ENCODE measurements at regions not wholly inside any gene's neighbourhood (a gene's known extent, or its start where the extent isn't known, plus 50 kb on each side); places are given as distances from the start of the nearest gene placed in this dataset.
A peak's percentile ranks its signal among the peaks of the same experiment; 100 is the strongest.

- no peak for DNase-seq (ENCODE audit: low read depth)
Measured at GRCh38 chr9:109913461-109913810, 133.4 kb downstream of the PALM2AKAP2 start.

DNA sequence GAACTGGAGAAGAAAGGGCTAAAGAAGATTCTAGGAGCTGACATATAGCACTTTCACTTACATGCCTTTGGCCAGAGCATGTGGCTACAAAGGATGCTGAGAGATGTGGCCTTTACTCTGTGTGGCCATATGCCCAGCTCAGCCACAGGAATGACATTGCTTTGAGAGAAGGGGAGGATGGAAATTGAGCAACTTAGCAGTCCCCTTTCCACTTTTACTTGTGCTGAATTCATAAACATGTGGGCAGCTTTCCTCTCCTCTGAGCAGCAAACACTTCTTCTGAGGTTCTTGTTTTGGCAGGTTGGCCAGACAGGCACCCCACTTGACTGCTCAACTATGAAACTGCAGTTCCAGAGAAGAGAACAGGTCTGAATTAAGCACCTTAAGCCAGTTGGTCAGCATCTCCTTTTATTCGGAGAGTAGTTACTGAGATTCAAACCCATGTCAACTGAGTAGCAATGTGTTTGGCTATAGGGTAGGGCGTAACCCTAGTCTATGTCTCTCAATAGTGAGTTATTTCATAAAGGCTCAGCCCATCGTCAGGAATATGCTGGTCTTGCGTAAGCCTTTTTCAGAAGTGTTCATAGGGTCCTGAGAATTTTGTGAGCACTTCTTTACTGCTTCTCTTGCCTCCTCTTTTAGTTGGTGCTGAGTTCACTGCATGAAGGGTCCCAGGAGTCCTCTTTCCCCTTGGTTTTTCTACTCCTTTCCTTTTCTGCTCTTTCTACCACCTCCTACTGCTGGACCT lies 134.5 kb downstream of the PALM2AKAP2 start:
- no peak for DNase-seq (ENCODE audit: low read depth)

DNA sequence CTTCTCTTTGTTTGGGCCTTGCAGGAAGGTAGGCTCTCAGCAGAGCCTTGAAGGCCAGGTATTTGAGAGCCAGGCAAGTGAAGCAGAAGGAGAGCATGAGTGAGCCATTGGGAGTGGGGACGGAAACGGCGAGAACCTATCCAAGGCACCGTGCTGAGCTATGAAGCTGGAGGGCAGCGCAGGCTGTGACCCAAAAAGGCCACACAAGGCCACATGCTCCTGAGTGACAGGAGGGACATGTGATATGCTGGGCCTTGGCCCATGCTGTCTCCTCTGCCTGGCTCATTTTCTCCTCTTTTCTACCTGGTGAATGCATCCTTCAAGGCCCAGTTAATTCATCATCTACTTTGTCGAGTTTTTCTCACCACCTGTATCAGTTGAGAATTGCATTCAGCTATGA lies 136.3 kb downstream of the PALM2AKAP2 start:
- no peak for DNase-seq (ENCODE audit: low read depth)

DNA sequence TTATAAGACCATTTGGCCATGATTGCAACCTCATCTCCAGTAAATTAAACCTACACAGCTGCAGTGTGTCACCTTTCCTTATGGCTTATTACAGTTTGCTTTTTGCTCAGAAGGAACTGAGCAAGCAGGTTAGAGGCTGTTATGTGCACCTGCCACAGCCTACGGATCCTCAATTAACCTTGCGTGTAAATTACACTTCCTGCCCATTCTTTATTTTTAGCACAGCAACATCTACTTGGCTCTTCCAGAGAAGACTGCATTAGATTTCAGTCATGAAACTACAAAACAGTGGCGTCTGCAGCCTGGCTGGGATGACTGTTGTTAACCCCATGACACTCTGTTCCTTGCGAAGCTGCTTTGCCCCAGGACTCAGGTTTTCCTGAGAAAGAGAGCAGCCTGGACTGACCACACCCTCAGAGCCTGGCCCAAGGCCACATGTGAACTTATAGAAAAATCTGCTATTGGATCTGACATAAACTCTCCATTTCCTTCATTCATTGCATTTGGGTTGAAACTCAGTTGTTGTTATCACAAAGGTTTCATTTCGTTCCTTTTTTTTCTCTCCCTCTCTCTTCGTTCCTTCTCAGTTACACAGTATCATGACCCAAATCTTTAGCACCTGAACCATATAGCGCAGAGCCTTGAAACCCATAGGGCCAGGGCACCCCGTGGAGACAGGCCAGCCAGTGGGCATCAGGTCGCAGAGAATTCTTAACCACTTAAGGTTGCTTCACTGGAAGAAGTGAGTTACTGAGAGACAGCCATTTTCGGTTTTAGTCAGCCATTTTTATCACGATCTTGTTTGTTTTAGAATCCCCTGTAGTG lies 138.6 kb downstream of the PALM2AKAP2 start:
- DNase-seq (ENCODE audit: low read depth): peak; percentile 28

DNA sequence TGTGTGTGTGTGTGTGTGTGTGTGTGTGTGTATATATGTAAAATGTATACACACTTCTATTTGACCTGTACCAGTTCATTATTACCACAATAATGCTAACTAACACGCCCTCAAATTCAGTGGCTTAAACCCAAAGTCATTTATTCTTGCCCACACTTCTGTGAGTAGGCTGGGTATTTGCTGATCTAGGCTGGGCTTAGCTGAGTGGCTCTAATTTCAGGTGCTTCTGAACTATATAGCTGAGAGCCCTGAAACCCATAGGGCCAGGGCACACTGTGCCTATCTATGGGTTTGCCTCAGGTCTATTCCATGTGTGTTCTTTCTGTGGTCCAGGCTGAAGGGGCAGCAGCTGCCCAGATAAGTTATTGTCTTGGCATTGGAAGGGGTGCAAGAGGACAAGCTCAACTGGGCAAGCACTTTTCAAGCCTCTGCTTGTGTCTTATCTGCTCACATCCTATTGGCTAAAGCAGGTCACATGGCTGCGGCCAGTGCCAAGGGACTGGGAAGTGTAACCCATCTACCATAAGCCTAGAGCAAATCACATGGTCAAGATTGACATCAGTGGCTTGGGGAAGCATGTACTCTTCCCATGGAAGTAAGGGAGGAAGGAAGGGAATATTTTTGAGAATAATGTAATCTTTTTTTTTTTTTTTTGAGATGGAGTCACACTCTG lies 139.9 kb downstream of the PALM2AKAP2 start:
- DNase-seq (ENCODE audit: low read depth): no peak

GRCh38 chr9:109922617-109923470 lies 142.8 kb downstream of the PALM2AKAP2 start:
- DNase-seq (ENCODE audit: low read depth): no peak

DNA sequence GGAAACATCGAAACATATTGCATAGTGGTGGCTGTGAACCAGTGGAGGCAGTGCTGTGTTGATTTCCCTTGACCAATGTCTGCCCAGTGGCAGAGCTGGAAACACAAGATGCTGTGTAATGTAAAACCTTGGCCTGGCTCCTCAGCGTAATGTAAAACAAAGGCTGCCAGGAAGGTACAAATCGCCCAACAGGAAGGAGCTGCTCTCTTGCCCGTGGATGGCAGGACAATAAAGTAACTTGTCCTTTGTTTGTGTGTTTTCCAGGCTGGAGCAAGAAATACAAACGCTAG lies 143.4 kb downstream of the PALM2AKAP2 start:
- DNase-seq (ENCODE audit: low read depth): no peak

GRCh38 chr9:109923806-109924205 lies 143.8 kb downstream of the PALM2AKAP2 start:
- DNase-seq (ENCODE audit: low read depth): no peak

GRCh38 chr9:109925799-109926198 lies 145.8 kb downstream of the PALM2AKAP2 start:
- DNase-seq (ENCODE audit: low read depth): no peak

GRCh38 chr9:109926421-109926869 lies 146.4 kb downstream of the PALM2AKAP2 start:
- DNase-seq (ENCODE audit: low read depth): no peak

DNA sequence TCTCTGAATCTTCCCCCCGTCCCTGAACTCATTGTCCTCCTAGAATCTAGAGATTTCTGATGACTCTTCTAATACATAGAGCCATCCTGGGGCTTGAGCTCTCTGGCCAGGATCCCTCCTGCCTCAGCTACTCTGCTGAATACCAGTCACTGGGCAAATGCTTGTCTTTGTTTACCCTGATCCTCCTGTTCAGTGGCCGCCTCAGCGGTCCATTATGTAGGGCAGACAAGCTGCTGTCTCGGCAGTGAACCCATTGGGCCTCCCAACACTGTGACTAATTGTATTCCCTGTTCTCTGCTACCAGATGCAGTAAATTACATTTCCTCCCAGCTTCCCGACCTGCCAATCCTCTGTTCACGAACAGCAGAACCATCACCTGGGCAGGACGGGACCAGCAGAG lies 151.6 kb downstream of the PALM2AKAP2 start:
- DNase-seq (ENCODE audit: low read depth): no peak

- DNase-seq (ENCODE audit: low read depth): no peak
Measured at GRCh38 chr9:109934136-109934856, 154.3 kb downstream of the PALM2AKAP2 start.

- DNase-seq (ENCODE audit: low read depth): no peak
Measured at GRCh38 chr9:109934857-109935215, 154.8 kb downstream of the PALM2AKAP2 start.

GRCh38 chr9:109935406-109936087 lies 155.5 kb downstream of the PALM2AKAP2 start:
- no peak for DNase-seq (ENCODE audit: low read depth)

DNA sequence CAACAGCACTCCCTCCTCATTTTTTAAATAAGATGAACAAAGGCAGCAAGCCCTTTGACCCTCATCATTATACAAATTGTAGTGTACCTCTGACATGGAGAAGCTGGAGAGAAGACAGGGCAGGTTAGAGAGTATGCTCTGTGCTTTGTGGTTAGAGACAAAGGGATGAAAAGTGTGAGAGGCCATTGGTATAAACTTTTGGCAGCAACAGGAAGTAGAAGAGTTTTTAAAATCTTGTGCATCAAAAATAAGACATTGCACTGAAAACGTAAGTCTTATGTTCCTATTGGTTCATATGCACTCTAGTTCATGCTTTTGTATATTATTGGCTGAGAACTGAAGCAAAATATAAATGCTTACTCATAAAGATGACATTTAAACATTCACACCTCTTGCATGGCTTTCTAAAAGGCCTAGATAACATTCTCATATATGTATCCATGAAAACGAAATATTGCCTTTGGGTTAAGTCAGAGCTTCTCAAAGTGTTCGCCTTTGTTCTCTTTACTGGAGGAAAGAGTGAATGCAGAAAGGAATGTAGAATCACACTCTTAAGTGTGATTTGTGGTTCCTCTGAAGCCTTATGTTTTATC lies 158.0 kb downstream of the PALM2AKAP2 start:
- DNase-seq (ENCODE audit: low read depth): no peak

DNA sequence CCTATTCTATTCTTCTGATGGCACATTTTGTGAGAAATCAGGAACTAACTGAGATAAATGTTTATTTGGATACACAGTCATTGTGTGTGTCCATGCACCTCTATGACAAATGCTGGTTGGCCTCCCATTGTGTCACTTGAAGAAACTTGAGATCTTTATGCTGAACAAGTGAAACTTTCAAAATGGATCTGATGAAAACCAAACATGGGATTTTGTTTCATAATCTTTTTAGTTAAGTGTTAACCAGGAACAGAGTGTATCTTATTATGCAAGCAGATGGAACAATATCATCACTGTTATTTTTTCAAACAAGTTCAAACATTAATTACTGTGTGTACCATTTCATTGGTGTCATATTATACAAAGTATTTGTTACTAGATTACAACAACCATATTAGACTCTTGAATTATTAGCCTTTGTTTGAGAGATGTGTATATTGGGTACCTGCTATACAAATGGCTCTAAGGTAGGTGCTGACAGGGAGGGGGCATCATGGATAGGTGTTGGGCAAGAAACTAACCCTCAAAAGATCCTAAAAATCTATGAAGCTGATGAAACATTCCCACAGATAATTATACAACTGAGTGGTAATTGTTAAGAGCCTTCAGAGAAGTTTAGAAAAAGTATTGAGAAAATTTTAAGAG lies 159.8 kb downstream of the PALM2AKAP2 start:
- DNase-seq (ENCODE audit: low read depth): no peak

GRCh38 chr9:109940561-109940960 lies 160.6 kb downstream of the PALM2AKAP2 start:
- no peak for DNase-seq (ENCODE audit: low read depth)

DNA sequence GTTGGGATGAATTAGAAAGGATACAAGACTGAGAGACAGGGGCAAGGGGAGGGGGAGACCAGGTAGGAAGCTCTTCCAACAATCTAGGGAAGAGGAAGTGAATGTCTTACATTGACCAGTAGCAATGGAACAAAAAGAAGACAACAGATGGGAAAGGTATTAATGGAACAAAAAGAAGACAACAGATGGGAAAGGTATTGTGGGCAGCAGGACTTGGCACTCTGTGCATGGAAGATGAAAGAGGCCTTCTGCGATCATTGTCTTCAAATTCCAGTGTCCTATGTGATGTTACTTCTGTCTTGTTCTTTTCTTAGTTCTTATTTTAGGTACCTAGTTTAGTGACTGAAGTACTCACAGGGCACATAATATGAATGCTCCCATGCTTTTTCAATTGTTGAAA lies 161.8 kb downstream of the PALM2AKAP2 start:
- no peak for DNase-seq (ENCODE audit: low read depth)

DNA sequence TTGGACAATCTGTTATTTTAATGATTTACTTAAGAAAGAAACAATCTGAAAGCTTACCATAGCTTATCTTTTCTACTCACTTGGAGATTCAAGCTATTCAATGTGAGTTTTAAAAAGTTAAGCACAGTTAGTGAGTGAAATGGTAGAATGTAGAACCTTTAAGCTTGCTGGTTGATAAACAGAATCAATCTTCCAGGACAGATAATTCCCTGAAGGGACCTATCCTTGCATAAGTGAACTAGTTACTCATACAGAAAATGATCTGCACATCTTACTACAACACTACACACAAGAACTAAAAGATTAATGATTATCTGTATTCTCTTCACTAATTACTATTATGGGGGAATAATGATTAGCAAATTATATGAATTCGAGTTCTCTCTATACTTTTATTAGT lies 165.6 kb downstream of the PALM2AKAP2 start:
- DNase-seq (ENCODE audit: low read depth): no peak

- DNase-seq (ENCODE audit: low read depth): no peak
Measured at GRCh38 chr9:109948453-109948852, 168.5 kb downstream of the PALM2AKAP2 start.
